IPS-NIHi7 (cell line): ENCODE measurements at regions not wholly inside any gene's neighbourhood (a gene's known extent, or its start where the extent isn't known, plus 50 kb on each side); places are given as distances from the start of the nearest gene placed in this dataset.
A peak's percentile ranks its signal among the peaks of the same experiment; 100 is the strongest.

Source experiments
- DNase-seq: peaks from one replicate; pipeline ENCODE4 v3.0.0; 2012; ENCODE audit warnings: mixed read lengths; ENCODE audit errors: extremely low spot score

DNA sequence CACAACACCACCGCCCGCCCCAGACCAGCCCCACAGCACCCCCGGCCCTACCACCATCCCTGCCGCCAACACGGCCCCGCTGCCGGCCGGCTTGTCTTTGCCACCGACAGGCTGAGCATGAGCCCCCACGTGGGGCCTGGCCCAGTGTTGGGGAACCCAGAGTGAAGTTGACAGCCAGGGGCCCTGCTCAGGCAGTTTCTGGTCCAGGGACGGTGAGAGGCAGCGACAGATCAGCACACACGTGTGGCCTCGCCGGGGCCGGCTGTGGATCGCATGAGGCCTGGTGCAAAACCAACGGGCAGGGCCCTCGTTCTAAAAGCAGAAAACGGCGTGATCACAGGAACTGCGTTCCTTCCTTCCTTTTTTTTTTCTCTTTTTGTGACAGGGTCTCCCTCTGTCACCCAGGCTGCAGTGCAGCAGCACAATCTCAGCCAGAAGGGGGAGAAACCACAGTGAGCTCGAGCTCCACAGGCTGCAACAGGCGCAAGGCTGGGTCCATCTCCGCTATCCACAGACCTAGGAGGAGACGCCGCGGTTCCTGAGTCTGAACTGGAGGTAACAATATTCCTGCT, 50.5 kb upstream of the FBRSL1 start:
- DNase-seq = no peak

DNA sequence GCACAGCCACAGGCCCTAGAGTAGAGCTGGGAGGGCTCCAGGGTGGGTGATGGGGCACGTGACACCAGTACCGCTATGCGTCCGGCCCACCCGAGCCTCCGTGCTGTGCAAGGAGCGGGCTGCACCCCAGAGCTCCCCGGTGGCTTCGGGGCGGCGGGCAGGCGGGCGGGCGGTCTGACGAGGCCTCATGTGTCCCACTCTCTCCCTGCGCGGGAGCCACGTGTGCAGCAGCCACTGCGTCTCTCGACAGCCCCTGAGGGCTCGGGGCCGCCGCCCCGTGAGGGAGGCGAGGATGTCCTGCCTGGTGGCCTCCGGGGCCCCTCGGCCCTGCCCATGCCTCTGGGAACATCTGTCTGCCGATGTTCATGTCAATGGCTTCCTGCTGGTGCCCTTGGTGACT, 51.2 kb upstream of the FBRSL1 start:
- no peak for DNase-seq

DNA sequence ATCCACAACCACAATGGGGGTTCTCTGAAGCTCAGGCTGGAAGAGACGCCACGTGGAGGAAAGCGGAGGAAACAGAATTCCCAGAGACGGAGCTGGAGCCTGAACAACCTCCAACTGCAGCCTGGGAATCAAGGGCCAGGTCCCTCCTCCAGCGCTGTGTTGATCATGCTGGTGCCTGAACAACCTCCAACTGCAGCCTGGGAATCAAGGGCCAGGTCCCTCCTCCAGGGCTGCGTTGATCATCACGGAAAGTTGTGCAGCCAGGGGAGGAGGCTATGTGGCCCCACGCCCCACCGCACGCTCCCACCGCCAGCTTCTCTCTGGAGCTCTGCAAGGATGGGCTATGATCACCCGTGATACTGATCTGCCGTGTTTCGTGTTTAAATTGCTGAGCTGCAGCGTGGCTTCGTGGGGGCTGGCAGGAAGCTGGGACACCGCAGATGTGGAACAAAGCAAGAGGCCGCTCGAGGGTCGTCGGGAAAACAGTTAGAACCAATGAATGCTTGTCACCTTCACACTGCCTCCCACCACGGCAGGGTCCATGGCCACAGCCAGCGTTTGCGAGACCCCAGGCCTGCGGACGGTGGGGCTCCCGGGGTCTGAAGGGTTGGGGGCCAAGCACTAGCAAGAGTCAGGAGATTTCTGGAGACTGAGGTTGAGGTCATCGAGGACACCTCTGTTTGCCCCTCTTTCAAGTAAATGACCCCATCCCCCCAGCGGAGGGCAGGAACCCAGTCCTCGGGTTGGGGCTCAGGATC, 51.8 kb upstream of the FBRSL1 start:
- no peak for DNase-seq

DNA sequence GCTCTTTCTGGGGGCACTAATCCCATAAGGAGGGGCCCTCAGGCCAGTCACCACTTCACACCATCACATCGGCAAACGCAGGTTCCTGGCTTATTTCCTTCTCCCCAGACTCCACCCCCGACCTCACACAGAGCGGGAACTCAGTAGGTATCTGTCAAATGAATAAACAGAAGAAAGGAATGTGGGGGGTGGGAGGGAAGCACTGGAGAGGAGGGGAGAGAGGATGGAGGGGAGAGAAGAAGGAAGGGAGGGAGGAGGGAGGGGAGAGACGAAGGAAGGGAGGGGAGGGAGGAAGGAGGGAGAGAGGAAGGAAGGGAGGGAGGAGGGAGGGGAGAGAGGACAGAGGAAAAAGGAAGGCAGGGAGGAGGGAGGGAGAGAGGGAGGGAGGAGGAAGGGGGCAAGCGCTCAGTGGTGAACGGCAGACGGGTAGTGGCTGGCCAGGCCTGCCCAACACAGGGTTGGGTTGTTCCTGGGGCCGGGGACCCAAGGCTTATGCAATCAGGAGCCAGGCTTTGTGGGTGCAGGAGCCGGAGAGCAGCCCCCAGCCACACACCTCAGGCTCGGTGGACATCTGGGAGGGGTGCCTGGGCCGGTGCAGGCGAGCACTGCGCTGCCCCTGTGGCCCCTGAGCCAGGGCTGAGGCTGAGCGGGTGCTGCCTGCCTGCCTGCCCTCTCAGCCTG, 52.6 kb upstream of the FBRSL1 start:
- peak; percentile 76 for DNase-seq

DNA sequence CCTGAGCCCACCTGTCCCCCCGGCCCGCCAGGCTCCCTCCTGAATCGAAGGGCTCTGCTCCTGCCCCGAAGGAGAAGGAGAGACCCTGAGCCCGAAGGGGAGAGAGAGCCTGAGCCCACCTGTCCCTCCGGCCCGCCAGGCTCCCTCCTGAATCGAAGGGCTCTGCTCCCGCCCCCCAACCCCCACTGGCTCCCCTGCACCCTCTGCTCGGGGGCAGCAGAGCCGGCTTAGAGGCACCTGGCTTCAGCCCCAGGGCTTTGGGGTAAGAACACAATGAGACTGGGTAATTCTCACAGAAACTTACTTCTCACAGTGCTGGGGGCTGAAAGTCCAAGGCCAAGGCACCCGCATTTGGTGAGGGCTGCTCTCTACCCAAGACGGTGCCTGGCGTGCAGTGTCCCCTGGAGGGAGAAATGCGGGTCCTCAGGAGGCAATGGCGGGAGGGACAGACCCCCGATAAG, 53.1 kb upstream of the FBRSL1 start:
- DNase-seq = no peak

DNA sequence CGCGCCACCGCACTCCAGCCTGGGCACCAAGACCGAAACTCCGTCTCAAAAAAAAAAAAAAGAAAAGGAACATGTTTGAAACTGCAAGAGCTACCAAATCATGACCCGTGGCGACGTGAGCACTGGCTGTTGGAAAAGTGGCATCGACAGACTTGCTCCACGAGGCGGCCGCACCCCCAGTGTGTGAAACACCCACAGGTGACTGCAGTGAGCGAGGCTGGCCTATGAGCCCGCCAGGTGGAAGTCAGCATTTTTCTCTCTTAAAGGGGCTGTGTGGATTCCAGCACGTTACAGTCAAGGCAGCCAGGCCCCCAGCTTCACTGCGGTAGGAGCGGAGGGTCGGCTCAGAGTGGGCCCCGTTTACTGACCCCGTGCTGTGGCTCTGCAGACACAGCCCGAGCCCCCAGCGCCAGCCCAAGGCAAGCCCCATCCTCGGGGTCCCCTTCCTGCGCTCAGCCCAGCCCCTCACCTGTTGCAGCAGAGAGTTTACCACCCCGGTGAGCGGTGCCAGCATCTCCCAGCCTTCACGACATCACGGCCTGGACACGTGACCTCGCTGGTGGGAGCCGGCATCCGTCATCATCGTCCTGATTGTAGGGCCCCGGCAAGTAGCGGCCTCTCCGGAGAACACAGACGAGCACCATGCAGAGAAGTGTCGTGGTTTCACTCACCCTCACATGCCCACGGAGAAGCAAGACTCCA, 54.3 kb upstream of the FBRSL1 start:
- no peak for DNase-seq

DNA sequence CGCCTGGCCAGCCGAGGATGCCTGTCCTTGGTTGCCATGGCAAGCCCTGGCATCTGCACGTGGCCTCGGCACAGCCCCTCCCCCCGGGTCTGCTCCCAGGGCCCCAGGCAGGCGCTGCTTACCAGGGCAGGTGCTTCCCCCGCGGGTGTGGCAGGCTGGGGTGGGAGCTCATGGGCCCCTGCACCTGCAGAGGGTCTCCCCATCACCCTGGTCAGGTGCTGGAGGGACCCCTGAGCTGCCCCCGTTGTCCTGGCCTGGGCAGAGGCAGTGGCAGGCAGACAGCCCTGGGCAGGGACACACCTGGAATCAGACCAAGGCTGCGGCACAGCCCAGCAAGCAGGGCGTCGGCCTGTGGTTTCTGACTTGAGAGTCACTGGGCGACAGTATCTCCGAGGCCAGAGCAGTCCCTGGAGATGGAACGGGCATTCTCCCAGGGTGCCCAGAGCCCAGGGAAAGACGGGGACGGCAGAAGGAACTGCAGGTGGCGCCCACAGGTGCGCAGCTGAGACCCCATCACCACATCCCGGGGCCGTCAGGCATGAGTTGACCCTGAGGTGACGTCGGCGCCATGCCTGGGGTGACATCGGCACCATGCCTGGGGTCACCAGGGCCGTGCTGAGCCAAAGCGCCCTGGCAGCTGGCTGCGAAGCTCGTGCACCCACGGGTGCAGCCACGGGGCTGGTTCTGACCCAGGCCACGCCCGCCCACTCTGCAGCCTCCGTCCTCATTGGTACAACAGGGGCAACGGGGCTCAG, 56.1 kb upstream of the FBRSL1 start:
- no peak for DNase-seq

DNA sequence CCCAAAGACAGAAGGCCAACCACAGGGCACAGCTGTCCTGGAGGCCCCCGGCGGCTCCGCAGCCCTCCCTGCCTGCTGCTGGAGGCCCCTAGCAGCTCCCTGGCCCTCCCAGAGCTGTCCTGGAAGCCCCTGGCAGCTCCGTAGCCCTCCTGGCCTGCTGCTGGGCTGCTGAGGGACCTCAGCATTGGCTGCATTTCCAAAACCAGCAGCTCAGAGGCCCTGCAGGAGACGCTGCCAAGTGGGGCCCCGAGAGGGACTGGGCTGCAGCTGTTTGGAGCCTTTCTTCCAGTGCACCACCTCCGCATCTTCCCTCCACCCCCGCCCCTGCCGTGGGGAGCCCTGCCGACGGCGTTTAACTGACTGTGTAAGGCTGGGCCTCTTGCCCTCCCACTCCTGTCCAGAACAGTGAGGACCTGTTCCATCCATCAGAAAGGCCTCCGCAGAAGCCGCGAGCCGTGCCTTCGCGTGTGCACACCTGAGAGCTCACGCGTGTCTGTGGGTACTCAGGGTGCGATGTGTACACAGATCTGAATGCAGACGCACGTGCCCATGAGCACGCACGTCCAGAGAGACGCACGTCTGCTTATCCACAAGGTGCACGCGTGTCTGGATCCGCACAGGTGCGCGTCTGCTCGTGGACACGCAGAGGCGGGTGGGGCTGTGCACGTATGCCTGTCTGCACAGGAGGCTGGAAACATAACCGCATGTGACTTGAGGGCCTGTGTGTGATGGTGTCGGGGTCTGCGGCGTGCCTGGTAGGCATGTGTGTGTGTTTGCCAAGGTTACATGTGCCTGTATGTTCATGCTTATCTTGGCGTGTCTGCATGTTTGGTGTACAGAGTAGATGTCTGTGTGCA, 57.0 kb upstream of the FBRSL1 start:
- no peak for DNase-seq

DNA sequence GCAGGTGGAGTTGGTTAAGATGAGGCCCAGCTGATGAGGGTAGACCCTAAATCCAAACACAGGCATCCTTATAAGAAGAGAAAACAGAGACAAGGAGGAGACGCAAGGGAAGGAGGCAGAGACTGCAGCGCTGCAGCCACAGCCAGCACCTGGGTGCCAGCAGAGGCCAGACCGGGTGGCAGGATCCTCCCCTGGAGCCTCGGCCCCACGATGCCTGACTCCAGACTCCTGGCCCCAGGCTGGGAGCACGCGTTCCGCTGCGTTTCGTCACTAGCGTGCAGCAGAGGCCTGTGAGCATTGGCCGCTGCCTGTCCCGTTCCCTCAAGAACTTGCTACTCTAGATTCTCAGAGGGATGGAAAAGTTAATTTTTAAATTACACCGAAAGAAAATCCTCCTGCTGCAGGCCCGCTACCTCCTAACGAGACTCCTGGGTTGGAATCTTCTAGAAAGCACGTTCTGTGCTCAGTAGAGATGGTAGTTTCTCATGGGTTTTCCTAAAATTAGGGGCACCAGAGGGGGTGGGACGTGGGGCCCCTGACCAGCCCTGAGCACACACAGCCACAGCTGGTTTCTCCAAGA, 57.7 kb upstream of the FBRSL1 start:
- no peak for DNase-seq

DNA sequence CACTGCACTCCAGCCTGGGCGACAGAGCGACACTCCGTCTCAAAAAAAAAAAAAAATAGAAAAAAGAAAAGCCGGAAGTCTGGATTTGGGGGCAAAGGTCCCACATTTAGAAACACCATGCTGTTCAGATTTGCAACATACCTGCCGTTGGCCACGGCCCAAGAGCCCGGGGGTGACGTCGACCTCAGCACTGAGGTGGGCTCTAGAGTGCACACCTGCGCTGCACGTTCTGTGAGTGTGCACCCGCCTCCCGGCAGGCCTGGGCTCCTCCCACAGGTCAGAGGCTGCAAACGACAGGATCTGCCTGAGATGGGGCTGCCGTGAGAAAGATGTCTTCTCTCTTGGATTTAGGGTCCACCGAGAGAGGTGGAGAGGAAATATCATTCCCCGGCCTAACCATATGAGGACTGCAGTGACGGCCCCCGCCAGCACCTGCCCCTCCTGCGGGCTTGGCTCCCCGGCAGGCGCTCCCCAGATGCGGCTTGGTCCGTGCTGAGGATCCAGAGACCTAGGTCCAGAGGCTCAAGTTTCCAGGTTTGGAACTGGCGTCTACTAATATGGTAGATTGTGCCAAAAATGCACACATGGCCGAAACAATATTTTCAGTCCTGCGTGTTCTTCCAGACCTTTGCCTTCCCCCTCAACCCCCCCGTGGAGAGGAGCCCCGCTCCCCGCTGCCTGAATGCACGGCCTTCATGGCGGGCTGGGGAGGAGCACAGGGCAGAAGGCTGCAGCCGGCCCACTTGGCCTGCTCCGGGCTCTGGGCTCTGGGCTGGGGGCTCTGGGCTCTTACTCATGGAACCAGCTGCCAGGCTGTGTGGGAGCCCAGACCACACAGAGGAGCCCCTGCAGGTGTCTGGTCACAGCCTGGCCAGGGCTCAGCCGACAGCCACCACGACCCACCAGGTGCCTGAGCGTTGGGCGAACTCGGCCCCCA, 58.8 kb upstream of the FBRSL1 start:
- DNase-seq = no peak

DNA sequence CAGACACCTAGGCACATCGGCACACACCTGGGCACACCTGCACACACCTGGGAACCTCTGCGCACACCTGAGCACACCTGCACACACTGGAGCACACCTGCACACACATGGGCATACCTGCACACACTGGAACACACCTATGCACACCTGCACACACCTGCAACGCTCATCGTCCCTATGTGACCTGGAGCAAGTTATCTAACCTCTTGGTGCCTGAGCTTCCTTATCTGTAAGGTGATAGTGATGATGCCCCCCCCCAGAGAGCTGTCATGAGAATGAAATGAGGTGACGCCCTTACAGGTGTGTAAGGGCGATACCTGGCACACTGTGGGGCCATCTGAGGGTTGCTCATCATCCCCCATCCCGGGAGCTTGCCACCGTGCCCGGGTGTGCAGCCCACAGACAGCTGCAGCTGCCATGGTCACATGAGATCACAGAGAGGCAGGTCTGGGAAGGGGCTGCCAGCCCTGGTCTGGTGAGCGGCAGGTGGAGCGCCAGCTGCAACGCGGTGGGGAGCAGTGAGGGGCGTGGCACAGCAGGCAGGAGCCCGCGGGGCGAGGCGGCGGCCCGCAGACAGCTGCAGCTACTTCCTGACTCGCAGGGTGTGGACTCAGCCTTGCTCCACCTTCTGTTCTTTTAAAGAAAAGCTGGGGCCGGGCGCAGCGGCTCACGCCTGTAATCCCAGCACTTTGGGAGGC, 59.9 kb upstream of the FBRSL1 start:
- DNase-seq = peak; percentile 63

DNA sequence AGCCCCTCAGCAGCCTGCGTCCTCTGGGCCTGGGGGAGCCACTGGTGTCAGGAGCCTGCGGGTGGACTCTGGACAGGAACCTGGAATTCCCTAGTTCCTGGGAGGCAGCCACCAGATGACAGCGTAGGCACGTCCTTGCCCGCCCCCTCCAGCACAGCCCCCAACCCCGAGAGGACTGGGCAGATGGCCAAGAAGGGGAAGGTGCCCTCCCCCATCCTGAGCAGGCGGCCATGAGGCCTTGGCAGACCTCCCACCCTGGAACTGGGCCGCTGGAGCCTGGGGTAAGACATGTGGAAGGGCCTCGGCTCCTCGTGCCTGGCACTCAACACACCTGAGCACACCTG, 60.4 kb upstream of the FBRSL1 start:
- DNase-seq = no peak

DNA sequence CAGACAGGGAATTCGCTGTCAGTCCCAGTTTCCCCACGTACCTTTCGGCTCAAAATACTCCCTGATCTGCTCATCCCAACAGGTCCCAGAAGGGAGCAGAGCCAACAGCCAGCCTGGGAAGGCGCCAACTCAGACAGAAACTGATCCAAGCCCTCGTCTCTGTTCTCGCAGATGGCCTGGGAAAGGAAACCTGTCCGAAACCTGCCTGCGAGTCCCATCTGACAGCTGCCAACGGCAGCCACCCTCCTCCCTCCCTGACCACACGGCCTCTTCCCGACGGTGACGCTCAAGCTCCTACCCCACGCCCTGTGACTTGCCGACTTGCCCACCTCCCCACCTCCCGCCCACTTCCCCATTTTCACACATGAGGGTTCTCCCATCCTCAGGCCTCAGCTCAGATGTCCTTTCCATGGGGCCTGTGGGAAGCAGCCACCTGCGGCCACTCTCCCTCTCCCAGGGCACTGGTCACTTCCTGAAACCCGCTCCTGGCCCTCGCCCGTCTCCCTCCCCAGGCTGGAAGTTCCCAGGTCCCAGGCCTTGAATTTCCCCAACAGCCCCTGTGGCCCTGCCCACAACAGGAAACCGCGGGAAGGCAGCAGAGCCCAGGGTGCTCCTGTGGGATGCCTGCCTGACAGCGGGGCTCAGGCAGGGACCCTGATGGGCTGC, 60.9 kb upstream of the FBRSL1 start:
- peak; percentile 49 for DNase-seq

DNA sequence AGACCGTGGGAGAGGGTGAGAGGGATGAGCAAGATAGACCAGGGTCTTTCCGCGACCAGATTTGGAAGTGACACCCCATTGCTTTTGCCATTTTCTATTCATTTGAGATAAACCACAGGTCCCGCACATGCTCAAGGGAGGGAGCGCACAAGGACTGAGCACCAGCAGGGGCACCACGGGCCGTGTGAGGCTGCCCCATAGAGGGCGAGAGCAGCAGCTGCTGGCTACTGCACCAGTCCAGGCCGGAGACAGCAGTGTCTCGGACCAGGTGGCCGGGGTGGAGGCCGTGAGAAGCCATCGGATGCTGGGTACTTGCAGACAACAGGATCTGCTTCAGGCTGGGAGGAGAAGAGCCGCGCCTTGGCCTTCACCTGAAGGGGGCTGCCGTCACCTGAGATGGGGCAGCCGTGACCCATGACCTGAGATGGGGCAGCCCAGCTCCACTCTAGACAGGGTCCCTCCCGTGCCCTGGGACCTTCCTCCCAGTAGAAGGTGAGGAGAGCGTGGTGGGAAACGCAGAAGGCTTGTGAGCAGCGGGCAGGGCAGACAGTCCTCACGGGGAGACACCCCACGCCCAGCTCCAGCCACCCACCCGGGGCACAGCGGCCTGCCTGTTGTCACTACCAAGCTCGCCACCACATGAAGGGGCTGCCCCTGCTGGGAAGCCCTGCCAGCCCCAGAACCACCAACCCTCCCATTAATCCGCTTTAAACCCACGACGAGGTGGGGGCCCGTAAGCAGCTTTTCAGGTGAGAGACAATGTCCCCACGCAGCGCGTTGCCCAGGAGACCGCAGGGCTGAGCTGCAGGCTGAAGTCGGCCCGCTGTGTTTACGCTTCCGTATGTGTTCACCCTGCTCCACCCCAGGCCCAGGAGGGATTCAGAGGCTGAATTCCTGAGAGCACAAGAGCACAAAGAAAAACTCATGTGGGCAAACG, 61.7 kb upstream of the FBRSL1 start:
- DNase-seq = no peak

DNA sequence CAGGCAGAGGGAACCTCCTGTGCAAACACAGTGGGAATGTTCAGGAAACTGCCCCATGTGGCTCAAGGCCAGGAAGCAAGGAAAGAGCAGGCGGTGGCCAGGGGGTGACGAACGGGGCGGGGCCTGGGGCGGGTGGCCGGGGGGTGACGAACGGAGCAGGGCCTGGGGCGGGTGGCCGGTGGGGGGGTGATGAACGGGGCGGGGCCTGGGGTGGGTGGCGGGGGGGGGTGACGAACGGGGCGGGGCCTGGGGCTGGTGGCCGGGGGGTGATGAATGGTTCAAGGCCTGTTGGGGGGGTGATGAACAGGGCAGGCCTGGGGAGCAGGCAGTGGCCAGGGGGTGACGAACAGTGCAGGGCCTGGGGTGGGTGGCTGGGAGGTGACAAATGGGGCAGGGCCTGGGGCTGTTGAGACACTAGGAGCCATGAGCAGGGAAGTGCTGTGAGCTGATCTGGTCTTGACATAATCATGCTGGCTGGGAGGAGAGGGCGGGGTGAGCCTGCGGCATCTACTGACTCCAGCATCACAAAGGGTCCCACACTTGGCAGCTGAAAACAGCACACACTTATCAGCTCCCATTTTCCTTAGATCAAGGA, 62.7 kb upstream of the FBRSL1 start:
- no peak for DNase-seq

DNA sequence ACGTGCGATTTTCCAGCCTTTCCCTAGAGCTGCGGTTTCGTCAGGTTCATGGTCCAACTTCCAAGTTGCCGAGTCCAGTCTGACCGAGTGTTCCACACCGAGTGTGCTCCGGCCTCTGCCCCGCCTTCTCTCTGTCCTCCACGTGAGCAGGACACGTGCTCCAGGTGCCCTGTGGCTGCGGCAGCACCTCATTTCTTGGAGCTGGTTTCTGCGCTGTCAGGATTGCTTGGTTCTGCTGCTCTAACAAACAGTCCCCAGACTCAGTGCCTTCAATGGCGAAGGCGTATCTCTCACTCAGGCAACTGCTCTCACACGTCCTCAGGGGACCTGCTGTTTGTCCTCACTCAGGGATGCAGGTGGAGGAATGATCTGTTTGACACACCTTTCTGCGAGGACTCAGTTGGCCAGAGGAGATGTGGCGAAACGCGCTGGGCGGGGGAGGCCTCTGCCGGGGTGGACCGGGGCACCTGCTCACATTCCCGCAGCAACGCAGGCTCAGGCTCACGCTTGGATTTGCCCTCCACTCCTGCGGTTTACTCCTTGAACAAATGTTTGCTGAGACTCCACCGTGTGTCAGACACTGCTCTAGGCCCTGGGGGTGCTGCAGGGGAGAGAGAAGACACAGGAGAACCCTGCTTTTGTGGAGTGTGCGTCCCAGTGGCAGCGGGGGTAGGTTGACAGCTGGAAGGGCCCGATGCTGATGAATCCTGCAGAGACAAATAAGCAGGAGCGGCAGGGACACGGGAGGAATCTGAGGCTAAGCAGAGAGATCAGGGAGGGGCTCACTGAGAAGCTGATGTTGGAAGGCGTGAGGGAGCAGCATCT, 63.4 kb upstream of the FBRSL1 start:
- DNase-seq = no peak
